Limb (tissue), 2 donors: ENCODE measurements at regions not wholly inside any gene's neighbourhood (a gene's known extent, or its start where the extent isn't known, plus 50 kb on each side); places are given as distances from the start of the nearest gene placed in this dataset.
"Not testable (repeated sequence)": the region's sequence is repeated elsewhere in the genome, so short reads cannot be mapped to it uniquely, and the experiment has no call there.

Source experiments
- DNase-seq, 2 donors: peaks; one replicate each; pipeline ENCODE4 v3.0.0-alpha.2; 2016; ENCODE audit errors: extremely low spot score in 2 of 2

DNA sequence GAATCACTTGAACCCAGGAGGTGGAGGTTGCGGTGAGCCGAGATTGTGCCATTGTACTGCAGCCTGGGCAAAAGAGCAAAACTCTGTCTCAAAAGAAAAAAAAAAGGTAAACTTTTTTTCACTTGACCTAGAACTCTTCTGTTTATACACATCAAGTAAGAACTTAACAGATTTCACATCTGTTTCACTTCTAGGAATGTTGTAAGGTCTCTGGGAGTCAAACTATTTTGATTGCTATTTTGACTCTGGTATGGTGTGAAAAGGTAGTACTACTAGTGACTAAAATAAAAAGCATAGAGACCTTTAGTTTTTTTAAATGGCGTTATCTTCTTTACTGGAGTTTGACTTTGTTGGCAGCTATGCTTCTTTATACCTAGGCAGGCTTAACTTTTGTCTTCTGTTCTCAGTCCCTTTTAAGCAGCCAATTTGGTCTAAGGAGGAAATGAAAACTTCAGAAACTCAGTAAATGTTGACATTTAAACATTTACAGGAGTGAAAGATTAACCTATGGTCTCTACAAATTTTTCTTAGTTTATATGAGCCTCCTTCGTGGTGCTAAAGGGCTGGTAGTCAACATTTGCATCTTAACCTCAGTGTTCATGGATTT lies 84.7 kb downstream of the METTL2B start:
- not testable (repeated sequence) for DNase-seq

DNA sequence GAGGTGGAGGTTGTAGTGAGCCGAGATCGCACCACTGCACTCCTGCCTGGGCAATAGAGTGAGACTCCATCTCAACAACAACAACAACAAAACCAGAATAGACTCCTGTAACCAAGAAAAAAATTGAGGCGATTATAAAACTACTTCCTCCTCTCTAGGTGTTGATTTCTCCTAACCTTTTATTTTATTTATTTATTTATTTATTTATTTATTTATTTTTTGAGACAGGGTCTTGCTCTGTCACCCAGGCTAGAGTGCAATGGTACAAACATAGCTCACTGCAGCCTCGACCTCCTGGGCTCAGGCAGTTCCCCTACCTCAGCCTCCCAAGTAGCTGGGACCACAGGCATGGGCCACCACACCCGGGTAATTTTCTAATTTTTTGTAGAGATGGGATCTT lies 86.2 kb downstream of the METTL2B start:
- not testable (repeated sequence) for DNase-seq

DNA sequence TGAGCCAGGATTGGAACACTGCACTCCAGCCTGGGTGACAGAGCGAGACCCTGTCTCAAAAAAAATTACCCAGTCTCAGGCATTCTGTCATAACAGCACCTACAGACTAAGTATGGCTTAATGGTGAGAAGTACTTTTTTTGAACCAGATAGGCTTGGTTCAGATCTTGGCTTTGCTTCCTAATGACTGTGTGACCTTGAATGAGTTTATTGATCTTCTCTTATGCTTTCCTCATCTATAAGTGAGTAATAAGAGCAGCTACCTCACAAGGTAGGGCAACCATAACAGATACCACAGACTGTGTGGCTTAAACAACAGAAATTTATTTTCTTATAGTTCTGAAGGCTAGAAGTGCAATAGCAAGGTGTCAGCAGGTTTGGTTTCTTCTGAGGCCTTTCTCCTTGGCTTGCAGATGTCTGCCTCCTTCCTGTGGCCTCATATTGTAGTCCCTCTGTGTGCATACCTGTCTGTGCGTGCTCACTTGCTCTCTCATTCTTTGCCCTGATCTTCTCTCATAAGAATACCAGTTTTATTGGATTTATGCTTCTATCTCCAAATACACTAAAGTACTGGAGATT lies 87.7 kb downstream of the METTL2B start:
- DNase-seq: not testable (repeated sequence)

DNA sequence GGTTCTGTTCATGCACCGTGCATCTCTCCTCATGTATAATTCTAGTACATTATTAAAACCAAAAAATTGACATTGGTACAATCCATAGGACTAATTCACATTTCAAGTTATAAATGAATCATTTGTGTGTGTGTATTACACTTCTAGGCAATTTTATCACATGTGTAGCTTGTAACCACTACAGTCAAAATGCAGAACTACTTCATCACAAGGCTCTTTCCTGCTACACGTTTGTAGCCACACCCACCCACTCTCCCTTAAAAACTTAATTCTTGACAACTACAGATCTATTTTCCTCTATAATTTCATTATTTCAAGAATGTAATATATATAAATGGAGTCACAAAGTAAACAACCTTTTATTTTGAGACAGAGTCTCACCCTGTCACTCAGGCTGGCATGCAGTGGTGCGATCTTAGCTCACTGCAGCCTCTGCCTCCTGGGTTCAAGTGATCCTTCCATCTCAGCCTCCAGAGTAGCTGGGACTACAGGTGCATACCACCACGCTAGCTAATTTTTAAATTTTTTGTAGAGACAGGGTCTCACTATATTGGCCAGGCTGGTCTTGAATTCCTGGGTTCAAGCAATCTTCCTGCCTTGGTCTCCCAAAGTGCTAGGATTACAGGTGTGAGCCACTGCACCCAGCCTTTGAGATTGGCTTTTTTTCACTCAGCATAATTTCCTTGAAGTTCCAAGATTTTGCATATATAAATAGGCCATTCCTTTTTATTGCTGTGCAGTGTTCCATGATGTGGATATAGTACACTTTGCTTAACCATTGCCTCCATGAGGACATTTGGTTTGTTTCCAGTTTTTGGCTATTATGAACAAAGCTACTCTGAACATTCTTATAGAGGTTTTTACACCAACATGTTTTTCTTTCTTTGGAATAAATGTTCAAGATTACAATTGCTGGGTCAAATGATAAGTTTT lies 88.7 kb downstream of the METTL2B start:
- DNase-seq: not testable (repeated sequence)

DNA sequence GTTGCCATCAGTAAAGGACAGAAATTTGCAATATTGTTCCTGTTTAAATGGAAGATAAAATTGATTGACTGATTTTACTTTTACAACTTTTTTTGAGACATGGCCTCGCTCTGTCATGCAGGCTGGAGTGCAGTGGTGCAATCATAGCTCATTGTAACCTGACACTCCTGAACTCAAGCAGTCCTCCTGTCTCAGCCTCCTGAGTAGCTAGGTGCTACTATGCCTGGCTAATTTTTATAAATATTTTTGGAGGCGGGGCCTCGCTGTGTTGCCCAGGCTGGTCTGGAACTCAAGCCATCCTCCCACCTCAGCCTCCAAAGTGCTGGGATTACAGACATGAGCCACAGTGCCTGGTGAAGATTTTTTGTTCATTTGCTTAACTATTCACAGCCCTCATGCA lies 96.8 kb upstream of the GARIN1A start:
- DNase-seq: not testable (repeated sequence)

DNA sequence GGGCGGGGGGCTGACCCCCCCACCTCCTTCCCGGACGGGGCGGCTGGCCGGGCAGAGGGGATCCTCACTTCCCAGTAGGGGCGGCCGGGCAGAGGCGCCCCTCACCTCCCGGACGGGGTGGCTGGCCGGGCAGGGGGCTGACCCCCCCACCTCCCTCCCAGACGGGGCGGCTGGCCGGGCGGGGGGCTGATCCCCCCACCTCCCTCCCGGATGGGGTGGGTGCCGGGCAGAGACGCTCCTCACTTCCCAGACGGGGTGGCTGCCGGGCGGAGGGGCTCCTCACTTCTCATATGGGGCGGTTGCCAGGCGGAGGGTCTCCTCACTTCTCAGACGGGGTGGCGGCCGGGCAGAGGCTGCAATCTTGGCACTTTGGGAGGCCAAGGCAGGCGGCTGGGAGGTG lies 95.1 kb upstream of the GARIN1A start:
- not testable (repeated sequence) for DNase-seq

DNA sequence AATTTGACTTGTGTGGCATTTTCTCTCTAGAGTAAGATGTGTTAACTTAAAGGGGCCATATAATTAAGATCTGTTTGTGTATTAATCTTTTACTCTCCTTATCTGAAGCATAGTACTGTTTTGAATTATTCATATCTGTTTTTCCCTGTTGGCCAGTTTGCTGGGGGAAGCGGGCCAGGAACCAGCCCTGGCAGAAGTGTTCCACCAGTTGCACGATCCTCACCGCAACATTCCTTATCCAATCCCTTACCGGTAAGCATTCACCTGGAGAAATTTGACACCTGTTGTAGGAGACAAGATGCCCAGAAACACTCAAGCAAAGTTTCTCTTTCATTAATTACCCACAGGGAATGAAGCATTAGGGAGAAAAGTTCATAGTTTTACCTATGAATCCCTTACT lies 92.2 kb upstream of the GARIN1A start:
- not testable (repeated sequence) for DNase-seq

DNA sequence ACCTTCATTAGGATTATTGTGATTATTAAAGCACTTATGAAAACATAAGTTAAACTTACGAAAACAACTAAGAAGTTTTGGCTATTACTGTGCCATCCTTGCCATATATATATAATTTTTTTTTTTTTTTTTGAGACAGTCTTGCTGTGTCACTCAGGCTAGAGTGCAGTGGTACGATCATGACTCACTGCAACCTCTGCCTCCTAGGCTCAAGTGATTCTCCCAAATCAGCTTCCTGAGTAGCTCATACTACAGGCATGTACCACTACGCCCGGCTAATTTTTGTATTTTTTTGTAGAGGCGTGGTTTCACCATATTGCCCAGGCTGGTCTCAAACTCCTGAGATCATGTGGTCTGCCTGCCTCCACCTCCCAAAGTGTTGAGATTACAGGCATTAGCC lies 91.0 kb upstream of the GARIN1A start:
- not testable (repeated sequence) for DNase-seq

DNA sequence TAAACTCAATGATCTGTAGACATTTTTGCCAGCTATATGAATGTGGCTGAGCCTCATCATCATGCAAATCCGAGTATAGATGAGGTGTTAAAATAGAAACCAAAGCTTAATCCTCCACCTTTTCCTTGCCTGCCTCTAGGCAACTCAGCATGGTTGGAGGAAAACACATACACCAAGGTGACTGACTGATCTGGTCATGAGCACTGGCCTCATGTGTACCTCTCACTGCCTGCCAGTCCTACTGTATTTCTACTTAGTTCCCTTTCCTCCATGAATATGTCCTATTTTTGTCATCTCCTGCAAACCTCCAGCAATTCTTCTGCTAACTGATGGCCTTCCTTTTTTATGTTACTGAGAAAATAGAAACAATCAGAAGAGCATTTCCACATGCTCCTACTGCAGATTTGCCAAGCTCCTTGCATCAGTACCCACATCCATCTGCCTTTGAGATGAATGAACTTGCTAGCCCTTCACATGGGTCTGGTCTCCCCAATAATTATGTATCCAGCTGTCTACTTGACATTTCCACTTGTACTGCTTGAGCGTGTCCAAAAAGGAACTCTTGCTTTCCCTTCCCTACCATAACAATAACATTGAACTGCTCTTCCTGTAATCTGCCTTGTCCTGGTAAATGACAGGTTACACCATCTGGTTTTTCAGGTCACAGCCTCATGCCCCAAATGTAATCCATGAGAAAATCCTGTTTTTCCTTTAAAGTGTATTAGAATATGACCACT lies 90.1 kb upstream of the GARIN1A start:
- DNase-seq: not testable (repeated sequence)

DNA sequence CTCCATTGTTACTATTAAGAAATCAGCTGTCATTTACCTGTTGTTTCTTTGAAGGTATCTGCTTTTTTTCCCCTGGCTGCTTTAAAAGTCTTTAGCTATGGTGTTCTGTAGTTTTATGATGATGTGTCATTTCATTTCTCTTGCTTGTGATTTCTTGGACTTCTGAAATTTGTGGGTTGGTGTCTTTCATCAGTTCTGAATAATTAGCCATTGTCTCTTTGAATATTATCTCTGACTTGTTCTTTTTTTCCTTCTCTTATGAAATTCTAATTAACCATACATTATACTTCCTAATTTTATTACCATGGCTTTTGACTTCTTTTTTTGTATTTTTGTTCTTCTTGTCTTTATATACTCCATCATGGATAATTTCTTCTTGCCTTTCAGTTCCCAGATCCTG lies 85.4 kb upstream of the GARIN1A start:
- DNase-seq: not testable (repeated sequence)

DNA sequence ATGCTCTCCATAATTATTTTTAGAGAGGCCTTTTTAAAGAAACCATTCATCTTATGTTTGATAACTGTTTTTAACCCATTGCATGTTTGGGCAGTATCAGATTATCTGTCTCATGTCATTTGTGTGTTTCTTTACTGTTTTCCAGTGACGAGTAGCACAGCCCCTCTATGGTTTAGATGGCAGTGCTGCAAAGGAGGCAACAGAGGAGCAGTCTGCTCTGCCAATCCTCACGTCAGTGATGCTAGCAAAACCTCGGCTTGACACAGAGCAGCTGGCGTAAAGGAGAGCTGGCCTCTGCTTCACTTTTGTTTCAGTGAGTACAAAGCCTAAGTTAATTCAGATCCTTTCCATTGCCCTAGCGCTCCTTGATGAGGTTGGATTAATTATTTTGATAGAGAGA lies 80.4 kb upstream of the GARIN1A start:
- DNase-seq: no peak

DNA sequence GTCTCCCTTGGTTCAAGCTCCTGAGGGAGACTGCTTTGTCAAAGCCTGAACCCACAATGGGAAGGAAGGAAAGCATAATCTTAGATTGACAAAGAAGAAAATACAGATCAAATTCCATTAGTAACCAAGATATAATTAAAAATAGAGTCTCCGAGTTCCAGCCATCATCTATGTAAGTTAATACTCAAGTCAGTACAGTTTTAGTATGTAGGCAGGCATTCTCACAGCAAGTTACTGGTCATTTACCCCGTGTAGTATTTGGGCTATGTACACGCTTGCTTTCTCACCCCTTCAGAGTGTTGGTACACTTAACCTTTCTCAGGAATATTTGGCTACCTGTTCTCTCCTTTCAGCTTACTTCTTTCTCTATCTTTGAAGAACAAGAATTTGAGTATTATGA lies 79.9 kb upstream of the GARIN1A start:
- not testable (repeated sequence) for DNase-seq

DNA sequence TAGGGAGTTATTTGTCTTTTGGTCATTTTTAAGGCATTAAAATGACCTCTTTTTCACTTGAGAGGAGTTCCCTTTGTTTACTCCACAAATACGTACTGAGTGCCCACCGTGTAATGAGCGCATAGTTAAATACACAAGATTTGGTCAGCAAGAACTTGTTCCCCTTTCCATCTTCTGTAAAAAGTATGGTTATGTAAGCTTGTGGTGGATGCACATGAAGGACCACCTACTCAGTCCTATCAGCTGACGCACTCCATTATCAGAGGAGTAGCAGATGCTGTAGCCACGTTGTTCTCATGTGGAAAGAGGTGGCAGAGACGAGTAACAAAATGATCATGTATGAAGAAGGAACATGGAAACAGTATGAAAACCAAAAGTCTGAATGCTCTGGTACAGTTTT lies 78.0 kb upstream of the GARIN1A start:
- DNase-seq: not testable (repeated sequence)

DNA sequence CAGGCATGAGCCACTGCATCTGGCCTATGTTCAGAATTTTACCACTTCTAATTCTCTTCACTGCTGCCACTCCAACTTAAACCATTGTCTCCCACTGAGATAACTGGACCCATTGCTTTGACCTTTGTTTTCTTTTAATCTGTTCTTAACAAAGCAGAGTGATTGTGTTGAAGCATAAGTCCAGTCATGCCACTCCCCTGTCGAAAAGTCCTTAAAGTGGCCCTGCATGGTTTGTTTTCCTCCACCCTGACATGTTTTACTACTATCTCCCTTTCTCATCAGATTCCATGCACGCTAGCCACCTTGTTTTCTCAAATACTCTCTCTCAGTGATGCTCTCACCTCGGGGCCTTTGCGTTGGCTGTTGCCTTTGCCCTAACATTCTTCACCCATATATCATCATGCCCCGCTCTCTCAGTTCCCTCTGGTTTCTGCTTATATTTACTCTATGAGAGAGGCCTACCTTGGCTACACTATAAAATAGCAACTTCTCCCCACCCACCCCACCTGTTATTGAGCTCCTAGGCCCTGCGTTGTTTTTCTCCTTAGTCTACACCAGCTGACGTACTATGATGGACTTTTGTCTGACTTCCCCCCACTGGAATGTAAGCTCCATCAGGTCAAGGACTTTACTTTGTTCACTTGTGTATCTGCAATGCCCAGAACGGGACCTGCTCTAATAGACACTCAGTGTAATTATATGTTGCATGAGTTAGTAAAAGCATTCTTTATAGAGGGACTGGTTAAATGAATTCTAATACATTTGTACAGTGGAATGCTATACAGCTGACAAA lies 75.6 kb upstream of the GARIN1A start:
- DNase-seq: not testable (repeated sequence)

DNA sequence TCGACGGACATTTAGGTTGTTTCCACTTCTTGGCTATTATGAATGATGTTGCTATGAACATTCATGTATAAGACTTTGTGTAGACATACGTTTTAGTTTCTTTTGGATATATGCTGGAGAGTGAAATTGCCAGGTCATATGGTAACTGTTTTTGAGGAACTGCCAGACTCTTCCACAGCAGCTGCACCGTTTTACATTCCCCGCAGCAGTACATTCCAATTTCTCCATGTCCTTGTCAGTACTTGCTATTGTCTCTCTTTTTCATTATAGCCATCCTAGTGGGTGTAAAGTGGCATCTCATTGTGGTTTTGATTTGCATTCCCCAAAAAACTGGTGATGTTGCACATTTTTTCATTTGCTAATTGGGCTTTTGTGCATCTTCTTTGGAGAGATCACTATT lies 73.1 kb upstream of the GARIN1A start:
- not testable (repeated sequence) for DNase-seq

DNA sequence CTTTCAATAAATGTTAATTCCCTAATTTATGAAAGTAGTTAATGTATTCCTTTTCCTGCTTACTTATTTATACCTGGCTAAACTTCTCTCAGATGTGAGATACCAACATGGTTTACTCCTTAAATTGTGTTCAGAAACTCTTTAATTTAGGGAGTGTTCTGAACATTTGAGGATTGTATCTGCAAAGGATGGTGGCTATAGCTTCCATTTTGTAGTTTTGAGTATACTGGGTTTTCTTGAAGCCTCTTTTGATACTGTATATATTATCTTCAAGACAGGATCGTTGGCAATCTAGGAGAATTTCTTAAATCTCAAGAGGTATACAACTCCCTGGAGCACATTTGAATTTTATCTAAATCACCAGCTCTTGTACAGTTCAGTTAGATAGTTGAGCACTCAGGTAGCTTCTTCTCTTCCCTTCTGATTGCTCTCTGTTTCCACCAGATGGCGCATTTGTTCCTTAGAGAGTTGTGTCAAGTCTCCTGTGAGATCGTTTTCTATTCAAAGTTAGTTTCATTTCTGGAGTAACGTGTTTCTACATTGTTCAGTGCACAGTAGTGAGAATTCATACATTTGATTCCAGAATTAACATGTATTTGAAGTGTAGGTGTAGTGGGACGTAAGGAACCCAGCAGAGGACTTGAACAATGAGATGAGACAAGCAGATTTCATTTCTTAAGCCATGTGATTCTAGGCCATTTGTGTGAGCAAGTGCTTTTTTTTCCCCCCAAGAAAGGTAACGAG lies 63.2 kb upstream of the GARIN1A start:
- peak in 1 of 2 donors; percentile 2 for DNase-seq

DNA sequence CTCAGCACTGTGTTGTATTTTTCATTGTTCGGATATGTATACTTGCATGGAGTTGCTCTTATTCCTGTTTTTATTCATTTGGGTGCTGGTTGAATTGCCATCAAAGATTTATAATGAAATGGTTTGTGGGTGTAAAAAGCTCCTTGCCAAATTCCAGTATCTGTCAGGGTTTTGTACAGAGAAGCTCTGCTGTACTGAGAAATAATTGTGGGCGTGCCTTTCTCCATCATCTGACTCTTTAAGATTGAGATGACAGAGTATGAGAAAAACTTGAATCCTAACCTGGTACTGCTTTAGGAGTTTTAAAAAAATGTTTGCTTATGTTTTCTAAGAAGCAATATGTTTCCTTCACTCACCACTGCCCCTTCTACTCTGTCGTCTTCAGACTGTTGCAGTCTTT lies 58.7 kb upstream of the GARIN1A start:
- DNase-seq: not testable (repeated sequence)

DNA sequence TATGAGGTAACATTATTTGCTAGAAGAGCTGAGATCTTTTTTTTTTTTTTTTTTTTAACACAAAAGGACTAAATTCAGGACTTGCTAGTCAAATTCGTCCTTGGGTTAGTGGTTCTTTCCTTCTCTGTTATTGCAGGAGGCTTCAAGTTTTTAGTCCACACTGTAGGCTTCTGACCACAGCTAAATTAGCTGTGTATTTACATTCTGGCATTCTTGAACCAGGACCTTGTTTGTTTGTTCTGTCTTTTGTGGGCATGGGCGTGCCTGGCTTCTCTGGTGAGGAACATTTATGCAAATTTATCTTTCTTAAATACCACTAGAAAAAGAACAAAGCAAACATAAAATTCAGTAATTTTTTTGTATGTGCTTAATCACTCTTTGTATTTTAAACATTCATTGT lies 57.3 kb upstream of the GARIN1A start:
- DNase-seq: not testable (repeated sequence)

DNA sequence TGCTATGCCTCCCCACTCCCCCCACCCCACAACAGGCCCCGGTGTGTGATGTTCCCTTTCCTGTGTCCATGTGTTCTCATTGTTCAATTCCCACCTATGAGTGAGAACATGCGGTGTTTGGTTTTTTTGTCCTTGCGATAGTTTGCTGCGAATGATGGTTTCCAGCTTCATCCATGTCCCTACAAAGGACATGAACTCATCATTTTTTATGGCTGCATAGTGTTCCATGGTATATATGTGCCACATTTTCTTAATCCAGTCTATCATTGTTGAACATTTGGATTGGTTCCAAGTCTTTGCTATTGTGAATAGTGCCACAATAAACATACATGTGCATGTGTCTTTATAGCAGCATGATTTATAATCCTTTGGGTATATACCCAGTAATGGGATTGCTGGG lies 55.3 kb upstream of the GARIN1A start:
- DNase-seq: not testable (repeated sequence)
